ENCODE measurements at regions not wholly inside any gene's neighbourhood (a gene's known extent, or its start where the extent isn't known, plus 50 kb on each side); places are given as distances from the start of the nearest gene placed in this dataset.

DNA sequence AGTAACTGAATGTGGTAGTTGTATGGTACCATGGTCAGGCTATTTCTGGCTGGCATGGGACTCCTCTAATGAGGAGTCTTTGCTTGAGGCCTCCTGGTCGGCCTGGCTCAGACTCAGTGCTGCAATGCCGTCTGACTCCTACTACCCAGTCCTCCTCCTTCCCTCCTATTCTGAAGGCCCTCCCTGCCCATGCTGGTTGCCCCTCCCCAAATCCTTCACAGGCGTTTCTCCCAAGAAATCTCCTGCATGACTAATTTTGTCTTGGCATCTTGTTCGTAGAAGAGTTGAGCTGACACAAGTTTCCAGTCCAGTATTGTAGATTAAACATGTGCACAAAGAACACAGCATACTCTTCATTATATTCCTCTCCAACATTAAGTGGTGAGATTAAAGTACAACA lies 115.5 kb downstream of the NFKBIZ start:
- Histone ChIP-seq H3K9me3 (ENCODE audit: low read length) (no peaks in the 10 kb centered on the region), H3K4me1 (ENCODE audit: insufficient read depth, low read length, poor library complexity, severe bottlenecking) (no peaks in the 10 kb centered on the region), H3K36me3 (ENCODE audit: insufficient read depth, low read length) (no peaks in the 10 kb centered on the region), H3K9me2 (ENCODE audit: insufficient read depth, low read length) (no peaks in the 10 kb centered on the region), H3K4me3 (ENCODE audit: low read depth, low read length, poor library complexity, severe bottlenecking) (no peak overlapping the region), H3K27ac (ENCODE audit: low read depth, low read length, poor library complexity, severe bottlenecking) (no peak overlapping the region), H2AFZ (ENCODE audit: low read length) (no peak overlapping the region), H3K79me2 (ENCODE audit: insufficient read depth, low read depth, low read length) (no peaks in the 10 kb centered on the region), H4K20me1 (ENCODE audit: insufficient read depth, low read length) (no peaks in the 10 kb centered on the region), H3K4me2 (ENCODE audit: low read length) (no peak overlapping the region)
- ChIA-PET POLR2A (interaction anchor here (0.5 to 2.8 kb wide), 2 partner anchors 13 to 29 kb away, joined by 3 to 9 read pairs; no protein-coding TSS in a partner anchor), CTCF (ENCODE audit: unreplicated experiment) (no interaction called here)
- TF ChIP-seq, protein P1, sequence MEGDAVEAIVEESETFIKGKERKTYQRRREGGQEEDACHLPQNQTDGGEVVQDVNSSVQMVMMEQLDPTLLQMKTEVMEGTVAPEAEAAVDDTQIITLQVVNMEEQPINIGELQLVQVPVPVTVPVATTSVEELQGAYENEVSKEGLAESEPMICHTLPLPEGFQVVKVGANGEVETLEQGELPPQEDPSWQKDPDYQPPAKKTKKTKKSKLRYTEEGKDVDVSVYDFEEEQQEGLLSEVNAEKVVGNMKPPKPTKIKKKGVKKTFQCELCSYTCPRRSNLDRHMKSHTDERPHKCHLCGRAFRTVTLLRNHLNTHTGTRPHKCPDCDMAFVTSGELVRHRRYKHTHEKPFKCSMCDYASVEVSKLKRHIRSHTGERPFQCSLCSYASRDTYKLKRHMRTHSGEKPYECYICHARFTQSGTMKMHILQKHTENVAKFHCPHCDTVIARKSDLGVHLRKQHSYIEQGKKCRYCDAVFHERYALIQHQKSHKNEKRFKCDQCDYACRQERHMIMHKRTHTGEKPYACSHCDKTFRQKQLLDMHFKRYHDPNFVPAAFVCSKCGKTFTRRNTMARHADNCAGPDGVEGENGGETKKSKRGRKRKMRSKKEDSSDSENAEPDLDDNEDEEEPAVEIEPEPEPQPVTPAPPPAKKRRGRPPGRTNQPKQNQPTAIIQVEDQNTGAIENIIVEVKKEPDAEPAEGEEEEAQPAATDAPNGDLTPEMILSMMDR (conservative IDR thresholded peaks at IDR 0.05; ENCODE audit: low read length) = no peak
- TF ChIP-seq EZH2phosphoT487 (IDR thresholded peaks at IDR 0.05; ENCODE audit: borderline replicate concordance, low read depth, low read length) = no peak
- no peak for DNase-seq (ENCODE audit: low spot score)
- no TSS peak for BruUV-seq (replicated peaks)
- intact Hi-C loops (cut with micrococcal nuclease; ENCODE audit: unreplicated experiment) = no loop called here

DNA sequence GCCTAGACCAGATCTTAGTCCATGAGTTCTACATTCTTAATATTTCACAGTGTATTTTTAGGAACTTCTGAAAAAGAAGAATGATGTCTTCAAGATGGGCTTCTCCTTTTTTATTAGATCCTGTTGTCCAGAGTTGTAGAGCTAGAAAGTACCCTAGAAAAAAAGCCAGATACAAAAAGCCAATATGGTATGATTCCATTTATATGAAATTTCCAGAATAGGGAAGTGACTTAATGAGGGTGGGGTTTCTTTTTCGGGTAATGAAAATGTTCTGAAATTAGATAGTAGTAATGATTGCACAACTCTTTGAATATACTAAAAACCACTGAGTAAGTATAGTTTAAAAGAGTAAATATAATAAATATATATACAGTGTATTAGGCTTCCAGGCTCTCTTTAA lies 116.9 kb downstream of the NFKBIZ start:
- intact Hi-C loops (cut with micrococcal nuclease; ENCODE audit: unreplicated experiment) = no loop called here
- no peak overlapping the region for H2AFZ ChIP-seq (ENCODE audit: low read length)
- no peaks in the 10 kb centered on the region for H3K4me1 ChIP-seq (ENCODE audit: insufficient read depth, low read length, poor library complexity, severe bottlenecking)
- no peaks in the 10 kb centered on the region for H3K9me3 ChIP-seq (ENCODE audit: low read length)
- H3K9me2 ChIP-seq (ENCODE audit: insufficient read depth, low read length) = no peaks in the 10 kb centered on the region
- no peaks in the 10 kb centered on the region for H3K36me3 ChIP-seq (ENCODE audit: insufficient read depth, low read length)
- no peaks in the 10 kb centered on the region for H4K20me1 ChIP-seq (ENCODE audit: insufficient read depth, low read length)
- H3K4me3 ChIP-seq (ENCODE audit: low read depth, low read length, poor library complexity, severe bottlenecking) = no peak overlapping the region
- H3K27ac ChIP-seq (ENCODE audit: low read depth, low read length, poor library complexity, severe bottlenecking) = no peak overlapping the region
- TF ChIP-seq, protein P1 (conservative IDR thresholded peaks at IDR 0.05; ENCODE audit: low read length) = no peak
- TF ChIP-seq EZH2phosphoT487 (IDR thresholded peaks at IDR 0.05; ENCODE audit: borderline replicate concordance, low read depth, low read length) = no peak
- no peak for DNase-seq (ENCODE audit: low spot score)
- H3K79me2 ChIP-seq (ENCODE audit: insufficient read depth, low read depth, low read length) = no peaks in the 10 kb centered on the region
- ChIA-PET CTCF (ENCODE audit: unreplicated experiment) (no interaction called here), POLR2A (interaction anchor here (1.0 to 2.8 kb wide), 4 partner anchors 12 to 95 kb away, joined by 3 to 9 read pairs (median 3); no protein-coding TSS in a partner anchor)
- H3K4me2 ChIP-seq (ENCODE audit: low read length) = no peak overlapping the region
- no TSS peak for BruUV-seq (replicated peaks)

DNA sequence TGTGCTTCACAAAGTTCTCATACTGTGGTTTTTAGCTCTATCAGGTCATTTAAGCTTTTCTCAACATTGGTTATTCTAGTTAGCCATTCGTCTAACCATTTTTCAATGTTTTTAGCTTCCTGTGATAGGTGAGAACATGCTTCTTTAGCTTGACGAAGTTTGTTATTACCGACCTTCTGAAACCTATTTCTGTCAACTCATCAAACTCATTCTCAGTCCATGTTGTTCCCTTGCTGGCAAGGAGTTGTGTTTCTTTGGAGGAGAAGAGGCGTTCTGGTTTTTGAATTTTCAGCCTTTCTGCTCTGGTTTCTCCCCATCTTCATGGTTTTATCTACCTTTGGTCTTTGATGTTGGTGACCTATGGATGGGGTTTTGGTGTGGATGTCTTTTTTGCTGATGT lies 120.9 kb downstream of the NFKBIZ start:
- H3K9me3 ChIP-seq (ENCODE audit: low read length) = 0 out of 2 replicates have a peak, but pooled peaks cover 3% of the 10 kb centered on the region
- ChIA-PET POLR2A (interaction anchor here (0.7 to 0.9 kb wide), 3 partner anchors 9 to 45 kb away, joined by 3 to 4 read pairs (median 3); no protein-coding TSS in a partner anchor), CTCF (ENCODE audit: unreplicated experiment) (no interaction called here)
- BruUV-seq (replicated peaks) = no TSS peak
- H4K20me1 ChIP-seq (ENCODE audit: insufficient read depth, low read length) = no peaks in the 10 kb centered on the region
- H3K4me3 ChIP-seq (ENCODE audit: low read depth, low read length, poor library complexity, severe bottlenecking) = no peak overlapping the region
- no peak for DNase-seq (ENCODE audit: low spot score)
- no peak overlapping the region for H3K4me2 ChIP-seq (ENCODE audit: low read length)
- H3K36me3 ChIP-seq (ENCODE audit: insufficient read depth, low read length) = no peaks in the 10 kb centered on the region
- no peak overlapping the region for H2AFZ ChIP-seq (ENCODE audit: low read length)
- H3K27ac ChIP-seq (ENCODE audit: low read depth, low read length, poor library complexity, severe bottlenecking) = no peak overlapping the region
- intact Hi-C loops (cut with micrococcal nuclease; ENCODE audit: unreplicated experiment) = no loop called here
- no peaks in the 10 kb centered on the region for H3K9me2 ChIP-seq (ENCODE audit: insufficient read depth, low read length)
- TF ChIP-seq, protein P1 (conservative IDR thresholded peaks at IDR 0.05; ENCODE audit: low read length) = no peak
- TF ChIP-seq EZH2phosphoT487 (IDR thresholded peaks at IDR 0.05; ENCODE audit: borderline replicate concordance, low read depth, low read length) = no peak
- no peaks in the 10 kb centered on the region for H3K79me2 ChIP-seq (ENCODE audit: insufficient read depth, low read depth, low read length)
- no peaks in the 10 kb centered on the region for H3K4me1 ChIP-seq (ENCODE audit: insufficient read depth, low read length, poor library complexity, severe bottlenecking)
